ENCODE measurements at regions not wholly inside any gene's neighbourhood (a gene's known extent, or its start where the extent isn't known, plus 50 kb on each side); places are given as distances from the start of the nearest gene placed in this dataset.
"Not testable (repeated sequence)": the region's sequence is repeated elsewhere in the genome, so short reads cannot be mapped to it uniquely, and the experiment has no call there.

DNA sequence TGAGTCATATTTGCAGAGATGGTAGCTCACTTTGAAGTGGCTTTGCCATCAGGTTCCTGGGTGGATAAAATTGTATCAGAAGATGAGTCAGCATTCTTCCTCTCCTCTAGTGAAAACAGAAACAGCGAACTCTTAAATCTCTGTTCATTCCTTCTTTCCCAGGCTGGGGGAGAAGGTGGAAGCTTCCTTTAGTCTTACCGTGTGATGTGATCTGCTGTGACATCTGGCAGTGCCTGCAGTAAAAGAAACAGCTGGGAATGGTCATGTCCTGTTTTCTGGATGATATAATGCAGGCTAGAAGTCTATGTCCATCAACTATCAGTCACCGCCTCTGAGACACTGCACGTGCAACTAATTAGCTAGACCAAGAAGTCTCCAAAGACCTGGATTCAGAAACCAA, 171.6 kb downstream of the VAPA start:
- no peak for DNase-seq (ENCODE audit: low spot score)

DNA sequence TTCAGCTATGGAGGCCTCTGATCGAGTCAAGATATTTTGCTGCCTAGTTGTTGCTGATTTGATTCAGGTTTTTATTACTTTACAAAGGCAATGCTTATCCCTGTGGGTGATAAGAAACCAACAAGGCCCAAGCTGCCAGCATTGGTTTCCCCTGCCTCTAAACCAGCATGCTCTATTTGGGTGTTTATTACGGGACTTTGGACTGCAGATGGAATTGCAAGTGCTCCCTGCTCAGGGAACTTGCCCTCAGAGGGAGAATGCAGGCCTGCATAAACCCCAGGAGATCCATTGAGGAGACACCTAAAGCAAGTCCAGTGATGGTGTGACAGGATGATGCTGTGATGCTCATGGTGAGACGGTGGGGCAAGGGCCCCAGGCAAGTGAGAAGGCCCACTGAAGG, 172.1 kb downstream of the VAPA start:
- DNase-seq (ENCODE audit: low spot score), result no peak

DNA sequence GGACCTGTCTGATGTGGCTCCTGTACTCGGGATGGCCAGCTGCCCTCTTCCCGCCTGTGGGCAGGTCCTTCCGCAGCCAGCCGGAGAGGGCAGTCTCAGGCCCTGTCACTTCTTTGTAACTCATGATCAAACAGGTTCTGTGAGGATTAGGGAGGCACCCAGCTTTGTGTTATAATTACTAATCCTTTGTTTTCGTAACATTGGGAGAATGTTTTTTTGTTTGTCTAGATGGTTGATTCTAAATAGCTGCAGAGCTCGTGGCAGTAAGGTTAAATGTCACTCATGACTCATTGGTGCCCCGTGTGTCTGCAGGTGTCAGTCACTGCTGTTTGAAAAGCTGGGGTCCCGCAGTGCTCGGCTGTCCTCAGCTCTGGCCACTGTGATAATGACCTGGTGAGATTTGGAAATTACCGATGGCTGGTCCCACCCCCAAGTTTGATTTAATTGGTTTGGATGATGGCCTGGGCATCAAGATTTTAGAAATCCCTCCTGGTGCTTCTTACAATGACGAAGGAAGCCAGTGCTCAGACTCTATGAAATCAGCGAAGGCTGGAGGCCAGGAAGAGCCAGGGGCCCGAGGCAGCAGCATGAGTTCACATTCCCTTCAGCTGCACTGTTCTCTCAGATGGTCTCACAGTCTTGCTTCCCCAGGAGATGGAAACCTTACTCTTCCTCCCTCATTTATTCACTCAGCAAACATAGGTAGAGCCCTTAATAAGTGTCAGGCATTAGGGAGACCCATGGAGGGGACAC, 172.8 kb downstream of the VAPA start:
- no peak for DNase-seq (ENCODE audit: low spot score)

DNA sequence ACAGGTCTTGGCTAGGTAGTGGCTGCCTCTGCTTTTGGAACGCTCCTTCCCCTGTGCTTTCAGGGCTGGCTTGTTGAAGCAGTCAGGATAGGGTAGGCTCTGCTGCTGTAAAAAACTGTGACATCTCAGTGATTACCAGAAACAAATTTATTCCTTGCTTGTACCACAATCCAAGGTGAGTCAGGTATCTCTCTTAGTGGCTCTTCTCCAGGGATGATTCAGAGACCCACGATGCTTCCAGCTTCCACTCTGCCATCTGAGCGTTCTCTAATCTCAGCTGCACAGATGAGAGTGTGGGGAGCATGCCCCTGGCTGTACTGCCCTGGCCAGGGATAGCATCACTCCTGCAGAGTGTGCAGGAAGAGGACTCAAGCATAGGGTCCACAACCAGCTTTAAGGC, 174.9 kb downstream of the VAPA start:
- DNase-seq (ENCODE audit: low spot score), result no peak

DNA sequence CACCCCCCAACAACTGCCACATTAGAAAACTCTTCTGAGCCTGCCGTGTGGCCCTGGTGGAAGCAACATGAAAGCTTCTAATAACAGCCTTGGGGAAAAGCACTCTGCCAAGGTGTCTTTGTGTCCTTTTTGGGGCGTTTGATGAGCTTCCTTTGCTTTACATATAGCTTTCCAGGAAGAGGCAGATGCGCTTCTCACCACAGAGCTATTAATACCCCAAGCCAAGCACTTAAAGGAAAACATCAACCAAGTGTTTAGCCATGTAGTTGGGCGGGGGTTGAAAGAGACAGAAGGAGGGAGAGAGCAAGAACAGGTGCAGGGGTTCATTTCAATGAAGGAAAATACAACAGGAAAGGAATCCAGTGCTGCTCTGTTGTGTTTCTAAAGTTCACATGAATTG, 176.1 kb downstream of the VAPA start:
- no peak for DNase-seq (ENCODE audit: low spot score)

DNA sequence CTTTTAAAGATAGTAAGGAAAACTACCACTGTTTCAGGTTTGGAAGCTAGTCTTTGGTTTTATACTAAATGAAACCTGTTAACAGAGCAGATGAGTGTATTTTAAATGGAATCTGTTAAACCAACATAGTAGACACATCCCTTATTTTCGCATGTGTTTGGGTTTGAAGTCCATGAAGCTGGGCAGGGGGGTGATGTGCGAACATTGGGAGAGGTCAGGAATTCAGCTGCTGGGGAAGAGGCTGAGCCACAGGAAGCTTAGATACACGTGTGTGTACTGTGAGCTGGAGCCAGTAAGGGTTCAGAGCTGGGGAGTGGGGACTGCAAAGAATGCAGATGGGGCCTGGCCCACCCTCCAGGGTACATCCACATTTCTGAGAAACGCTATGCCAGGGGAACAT, 176.9 kb downstream of the VAPA start:
- DNase-seq (ENCODE audit: low spot score), result no peak

DNA sequence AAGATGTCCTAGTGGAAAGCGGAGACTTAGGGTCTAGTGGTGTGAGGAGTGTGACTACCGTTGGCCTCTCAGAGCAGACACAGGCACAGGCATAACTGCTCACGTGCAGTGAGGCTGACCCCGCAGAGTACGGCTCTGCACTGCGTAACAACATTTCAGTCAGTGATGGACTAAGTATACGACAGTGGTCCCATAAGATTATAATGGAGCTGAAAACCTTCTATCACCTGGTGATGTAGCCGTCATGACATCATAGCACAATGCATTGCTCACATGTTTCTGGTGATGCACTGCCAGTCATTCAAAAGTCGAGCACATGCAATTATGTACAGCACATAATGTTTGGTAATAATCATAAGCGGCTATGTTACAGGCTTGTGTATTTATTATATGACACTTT, 179.6 kb downstream of the VAPA start:
- no peak for DNase-seq (ENCODE audit: low spot score)

DNA sequence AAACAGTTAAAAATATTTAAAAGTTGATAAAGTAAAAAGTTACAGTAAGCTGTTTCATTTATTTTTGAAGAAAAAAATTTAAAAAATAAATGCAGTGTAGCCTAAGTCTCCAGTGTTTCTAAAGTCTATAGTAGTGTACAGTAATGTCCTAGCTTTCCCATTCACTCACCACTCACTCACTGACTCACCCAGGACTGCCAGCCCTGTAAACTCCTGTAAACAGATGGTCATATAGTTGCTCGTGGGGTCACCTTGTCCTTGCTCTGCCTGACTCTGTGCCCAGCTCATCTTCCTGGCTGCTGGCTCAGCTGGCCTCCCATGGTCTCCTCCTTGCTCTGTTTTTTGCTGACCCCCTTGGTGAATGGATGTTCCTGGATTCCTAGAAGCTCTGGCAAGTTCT, 180.3 kb downstream of the VAPA start:
- DNase-seq (ENCODE audit: low spot score), result no peak

DNA sequence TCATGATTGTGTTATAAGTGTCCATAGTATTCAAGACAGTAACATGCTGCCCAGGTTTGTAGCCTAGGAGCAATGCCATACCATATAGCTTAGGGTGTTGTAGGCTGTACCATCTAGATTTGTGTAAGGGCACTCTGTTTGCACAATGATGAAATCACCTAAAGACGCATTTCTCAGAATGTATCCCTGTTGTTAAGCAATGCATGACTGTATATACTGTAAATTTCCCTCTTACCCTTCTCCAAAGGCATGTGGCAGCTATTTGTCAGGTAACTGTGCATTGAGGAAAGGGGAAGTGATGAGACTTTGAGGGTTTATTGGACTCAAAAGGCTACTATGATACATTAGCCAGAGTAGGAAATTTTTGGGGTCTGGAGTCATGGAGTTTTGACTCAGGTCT, 180.8 kb downstream of the VAPA start:
- DNase-seq (ENCODE audit: low spot score), result no peak

DNA sequence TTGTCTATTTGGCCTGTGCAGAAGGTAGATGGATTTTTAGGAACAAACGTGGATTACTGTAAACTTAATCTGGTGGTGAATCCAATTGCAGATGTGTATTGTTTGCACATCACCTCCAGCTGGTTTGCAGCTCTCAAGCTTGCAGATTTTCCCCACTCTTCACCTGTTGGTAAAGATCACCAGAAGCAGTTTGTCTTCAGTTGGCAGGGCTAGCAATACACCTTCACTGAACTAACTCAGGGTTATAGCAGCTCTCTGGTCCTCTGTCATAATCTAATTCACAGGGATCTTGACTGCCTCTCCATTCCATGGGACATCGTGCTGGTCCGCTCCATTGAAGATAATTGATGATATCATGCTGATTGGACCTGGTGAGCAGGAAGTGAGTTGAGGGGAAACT, 181.5 kb downstream of the VAPA start:
- no peak for DNase-seq (ENCODE audit: low spot score)

DNA sequence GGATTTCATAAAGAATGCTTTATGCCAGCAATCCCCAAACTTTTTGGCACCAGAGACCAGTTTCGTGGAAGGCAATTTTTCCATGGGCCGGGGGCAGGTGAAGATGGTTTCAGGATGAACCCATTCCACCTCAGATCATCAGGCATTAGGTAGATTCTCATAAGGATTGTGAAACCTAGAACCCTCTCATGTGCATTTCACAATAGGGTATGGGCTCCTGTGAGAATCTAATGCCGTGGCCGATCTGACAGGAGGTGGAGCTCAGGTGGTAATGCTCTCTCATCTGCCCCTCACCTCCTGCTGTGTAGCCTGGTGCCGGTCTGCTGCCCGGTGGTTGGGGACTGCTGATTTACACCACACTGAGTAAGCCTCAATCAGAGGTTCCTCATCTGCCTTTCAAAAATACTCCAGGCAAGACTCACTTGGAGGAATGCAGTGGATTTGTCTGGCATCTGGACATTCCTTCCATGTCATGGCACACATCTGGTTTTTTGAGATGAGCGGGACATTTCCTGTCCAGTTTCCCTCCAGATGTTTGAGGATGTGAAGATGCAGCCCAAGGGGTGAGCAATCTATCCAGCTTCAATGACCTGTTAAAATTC, 185.8 kb downstream of the VAPA start:
- no peak for DNase-seq (ENCODE audit: low spot score)

DNA sequence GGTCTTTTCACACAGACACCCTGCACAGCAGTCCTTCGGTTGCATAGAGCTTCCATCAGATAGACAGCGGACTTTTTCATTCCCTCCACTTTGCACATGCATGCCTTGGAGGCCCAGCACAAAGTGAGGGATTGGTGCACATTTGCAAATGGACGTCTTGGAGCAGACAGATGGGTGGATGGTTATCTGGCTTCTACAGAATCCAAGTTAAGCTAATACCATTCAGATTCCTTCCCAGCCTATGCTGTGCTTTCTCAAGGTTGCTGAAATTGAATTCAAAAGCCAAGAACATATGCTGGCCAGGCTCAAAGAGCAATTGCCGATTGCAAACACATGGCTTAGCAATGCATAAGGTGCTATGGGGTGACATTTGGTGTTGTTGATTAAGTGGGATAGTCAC, 186.4 kb downstream of the VAPA start:
- no peak for DNase-seq (ENCODE audit: low spot score)

DNA sequence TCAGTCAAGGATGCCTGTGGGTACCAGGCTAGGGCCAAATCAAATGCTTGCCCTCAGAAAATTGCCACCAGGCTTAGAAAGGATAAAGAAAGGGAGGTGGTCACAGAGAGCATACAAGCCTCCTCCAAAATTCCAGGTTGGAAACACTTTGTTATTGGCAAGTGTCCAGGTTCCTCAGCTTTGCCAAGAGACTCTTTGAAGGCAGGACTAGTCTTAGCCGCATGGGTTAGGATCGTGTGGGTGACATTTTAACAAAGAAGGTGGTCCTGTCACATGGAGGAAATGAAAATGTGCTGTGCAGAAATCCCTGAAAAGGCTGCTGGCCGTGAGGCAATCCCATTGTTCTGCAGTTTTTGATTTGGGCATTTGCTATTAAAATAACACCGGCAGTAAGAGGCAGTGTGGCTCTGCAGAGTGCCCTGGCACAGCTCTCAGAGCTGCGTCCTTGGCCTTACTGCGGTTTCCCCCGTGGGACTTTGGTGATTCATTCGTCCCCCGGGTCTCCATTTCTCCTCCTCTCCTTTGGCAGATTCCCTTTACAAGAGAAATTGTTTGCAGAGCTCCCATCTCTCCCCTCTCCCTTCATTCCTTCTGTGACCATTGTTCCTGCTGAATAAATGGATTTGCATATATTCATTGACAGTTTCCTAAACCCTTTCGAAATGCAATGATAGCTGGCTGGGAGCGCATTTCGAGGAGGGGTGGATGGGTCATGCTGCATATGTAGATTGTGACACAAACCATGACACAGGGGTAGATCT, 187.3 kb downstream of the VAPA start:
- no peak for DNase-seq (ENCODE audit: low spot score)

DNA sequence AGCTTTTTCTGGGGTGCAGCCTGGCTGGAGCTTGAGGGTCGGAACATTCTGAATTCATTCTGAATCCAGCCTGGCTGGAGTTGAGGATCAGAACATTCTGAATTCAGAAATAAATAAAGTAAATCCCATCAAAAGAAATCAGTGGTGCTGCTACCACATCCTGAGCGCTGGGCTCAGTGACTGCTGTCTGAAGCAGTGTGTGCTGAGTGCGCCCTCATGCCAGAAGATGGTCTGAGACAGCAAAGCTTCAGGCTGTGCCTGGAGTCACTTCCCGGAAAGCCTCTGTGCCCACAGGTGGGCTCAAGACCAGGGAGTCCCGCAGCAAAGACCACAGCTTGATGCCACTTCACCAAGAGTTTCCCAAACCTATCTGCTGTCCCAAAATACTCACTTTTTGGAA, 187.9 kb downstream of the VAPA start:
- DNase-seq (ENCODE audit: low spot score), result no peak

DNA sequence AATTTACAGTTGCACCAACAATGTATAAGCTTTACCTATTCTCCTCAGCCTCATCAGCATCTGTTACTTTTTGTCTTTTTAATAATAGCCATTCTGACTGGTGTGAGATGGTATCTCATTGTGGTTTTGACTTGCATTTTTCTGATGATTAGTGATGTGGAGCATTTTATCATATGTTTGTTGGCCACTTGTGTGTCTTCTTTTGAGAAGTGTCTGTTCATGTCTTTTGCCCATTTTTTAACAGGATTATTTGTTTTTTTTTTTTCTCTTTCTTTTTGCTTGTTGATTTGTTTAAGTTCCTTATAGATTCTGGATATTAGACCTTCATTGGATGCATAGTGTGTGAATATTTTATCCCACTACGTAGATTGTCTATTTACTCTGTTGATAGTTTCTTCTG, 191.3 kb downstream of the VAPA start:
- not testable (repeated sequence) for DNase-seq (ENCODE audit: low spot score)

DNA sequence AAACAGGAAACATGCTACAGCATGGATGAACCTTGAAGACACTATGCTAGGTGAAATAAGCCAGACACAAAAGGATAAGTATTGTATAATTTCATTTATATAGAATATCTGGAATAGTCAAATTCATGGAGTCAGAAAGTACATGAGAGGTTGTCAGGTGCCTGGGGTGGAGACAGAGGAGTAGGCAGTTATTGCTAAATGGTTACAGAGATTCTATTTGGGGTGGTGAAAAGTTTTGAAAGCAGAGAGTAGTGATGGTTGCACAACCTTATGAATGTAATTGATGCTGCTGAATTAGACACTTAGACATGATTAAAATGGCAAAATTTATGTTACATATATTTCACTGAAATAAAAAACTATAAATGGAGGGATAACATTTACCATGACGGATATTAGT, 197.4 kb downstream of the VAPA start:
- DNase-seq (ENCODE audit: low spot score), result no peak

DNA sequence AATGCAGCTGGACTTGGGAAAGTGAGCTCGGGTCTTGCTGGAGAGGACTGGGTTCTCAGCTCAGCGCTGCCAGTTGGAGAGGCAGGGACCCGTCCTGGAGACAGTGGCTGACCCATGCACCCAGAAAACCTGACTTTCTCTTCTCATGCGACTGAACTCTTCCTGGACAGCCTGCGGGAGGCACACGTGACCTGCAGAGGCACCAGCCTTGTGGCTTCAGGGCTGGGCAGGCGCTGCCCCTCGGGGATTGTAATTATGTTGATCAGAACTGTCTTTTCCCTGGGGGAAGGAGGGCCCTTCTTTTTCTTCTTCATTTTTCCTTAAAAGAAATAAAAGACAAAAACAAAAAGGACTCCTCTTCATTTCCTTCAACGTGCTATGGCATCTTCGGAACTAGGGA, 198.1 kb downstream of the VAPA start:
- DNase-seq (ENCODE audit: low spot score), result no peak

DNA sequence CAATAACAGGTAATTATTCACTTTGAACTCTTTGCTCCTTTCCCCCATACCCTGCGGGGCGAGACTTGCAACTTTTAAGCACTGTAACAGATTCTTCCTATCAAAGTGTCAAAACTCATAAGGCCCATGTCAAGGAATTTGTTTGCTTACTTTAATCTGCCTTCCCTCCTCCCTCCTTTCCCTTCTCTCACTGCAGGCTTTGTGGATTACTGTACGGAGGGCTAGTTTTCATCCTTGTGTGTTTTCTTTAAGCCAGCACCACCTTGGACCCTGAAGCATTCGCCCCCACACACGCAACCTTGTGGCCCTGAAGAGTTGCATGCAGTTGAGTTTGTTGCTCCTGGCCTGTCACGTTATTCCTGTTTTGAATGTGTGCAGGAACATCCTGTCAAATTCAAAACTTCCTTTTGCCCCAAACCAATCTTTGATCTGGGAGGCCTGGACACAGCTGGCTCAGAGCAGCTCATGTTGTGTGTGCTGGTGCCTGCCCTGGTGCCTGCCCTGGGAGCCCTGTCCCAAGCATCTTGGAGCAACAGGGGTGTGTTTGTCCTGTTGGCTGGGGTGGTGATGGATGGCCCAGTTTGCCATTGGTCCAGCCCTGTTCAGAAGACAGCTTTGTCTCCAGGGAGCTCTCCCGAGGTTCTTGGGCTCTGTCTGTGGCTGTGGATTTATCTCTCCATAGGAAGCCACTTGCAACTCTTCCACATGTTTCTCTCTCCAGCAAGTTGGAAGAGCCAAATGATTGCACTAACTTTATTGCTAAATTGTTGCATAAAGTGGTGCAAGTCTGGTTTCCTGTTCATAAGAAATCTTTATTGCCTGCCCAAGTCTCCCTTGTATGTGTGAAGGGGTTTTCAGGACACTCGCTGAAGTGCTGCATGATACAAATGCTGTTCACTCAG, 199.6 kb downstream of the VAPA start:
- no peak for DNase-seq (ENCODE audit: low spot score)

DNA sequence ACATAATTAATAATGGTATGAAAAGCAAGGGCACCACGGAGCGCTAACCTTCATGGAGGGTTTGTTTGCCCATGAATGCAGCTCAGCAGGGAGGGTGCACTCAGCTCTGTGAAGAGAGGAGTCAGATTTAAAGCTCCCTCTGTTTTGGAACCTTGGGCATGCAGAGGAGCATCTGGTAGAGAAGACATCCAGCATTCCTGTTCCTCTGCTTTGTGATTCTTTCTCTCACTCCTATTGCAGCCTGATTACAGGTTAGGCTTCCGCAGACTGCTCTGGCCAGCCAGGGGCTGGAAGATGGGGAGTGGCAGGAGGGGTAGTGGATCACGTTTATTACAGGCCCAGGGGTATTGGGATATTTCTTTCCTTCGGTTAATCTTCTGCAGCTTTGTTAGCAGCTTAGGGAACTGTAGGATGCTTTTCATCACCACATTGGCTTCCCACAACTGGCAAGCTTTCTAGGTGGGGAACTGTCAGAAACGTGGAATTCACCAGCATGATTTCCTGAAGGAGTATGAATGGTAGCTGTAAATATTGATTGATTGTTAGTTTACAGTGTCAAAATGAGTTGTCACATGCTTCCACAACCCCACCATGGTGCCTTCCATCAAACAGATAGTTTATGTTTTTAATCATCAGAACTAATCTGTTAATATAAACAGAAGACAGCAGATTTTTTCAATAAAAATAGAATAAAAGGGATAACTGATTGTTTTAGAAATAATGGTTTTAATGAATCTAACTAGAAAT, 201.1 kb downstream of the VAPA start:
- no peak for DNase-seq (ENCODE audit: low spot score)

DNA sequence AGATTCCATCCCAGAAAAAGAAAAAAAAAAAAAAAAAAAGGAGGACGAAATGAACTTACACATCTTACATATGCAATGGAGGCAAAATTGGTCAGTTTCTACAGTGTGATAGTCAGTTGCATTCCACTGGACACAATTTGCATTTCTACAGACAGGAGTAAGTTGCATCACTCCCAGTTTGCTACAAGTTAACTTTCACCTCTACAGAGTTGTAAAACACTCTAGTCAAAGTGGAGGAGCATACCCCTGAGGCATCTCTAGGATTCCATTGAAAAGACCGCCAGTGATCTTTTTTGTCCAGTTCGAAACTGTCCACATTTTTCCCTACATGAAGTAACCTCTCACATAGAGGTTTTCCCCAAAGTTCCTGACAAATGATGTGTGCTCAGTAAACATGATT, 202.8 kb downstream of the VAPA start:
- no peak for DNase-seq (ENCODE audit: low spot score)

DNA sequence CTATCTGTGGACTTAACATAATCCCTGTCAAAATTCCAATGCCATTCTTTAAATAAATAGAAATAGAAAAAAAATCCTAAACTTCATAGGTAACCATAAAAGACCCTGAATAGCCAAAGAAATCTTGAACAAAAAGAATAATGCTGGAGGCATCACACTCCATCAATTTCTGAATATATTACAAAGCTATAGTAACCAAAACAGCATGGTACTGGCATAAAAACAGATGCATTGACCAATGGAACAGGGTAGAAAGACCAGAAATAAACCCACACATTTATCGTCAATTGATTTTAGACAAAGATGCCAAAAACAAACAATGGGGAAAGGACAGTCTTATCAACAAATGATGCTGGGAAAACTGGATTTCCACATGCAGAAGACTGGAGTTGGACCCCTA, 205.7 kb downstream of the VAPA start:
- no peak for DNase-seq (ENCODE audit: low spot score)

DNA sequence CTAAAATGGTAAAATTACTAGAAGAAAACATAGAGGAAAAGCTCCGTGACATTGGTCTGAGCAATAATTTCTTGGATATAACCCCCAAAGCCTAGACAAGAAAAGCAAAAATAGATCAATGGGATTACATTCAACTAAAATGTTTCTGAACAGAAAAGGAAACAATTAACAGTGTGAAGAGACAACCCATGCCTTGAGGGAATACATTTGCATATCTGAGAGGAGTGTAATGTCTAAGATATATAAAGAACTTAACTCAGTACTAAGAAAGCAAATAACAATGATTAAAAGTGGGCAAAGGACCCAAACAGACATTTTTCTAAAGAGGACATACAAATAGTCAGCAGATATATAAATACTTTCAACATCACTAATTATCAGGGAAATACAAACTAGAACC, 206.2 kb downstream of the VAPA start:
- no peak for DNase-seq (ENCODE audit: low spot score)

All from cerebellar cortex (tissue), 1 donor.